H1 (cell line): ENCODE measurements at regions not wholly inside any gene's neighbourhood (a gene's known extent, or its start where the extent isn't known, plus 50 kb on each side); places are given as distances from the start of the nearest gene placed in this dataset.

Experiments
- CTCF ChIA-PET: fragments of 300-600 bp; sonication (Branson Sonifier 250); formaldehyde crosslinking; loops from one replicate; lab custom pipeline; 2021; ENCODE audit not compliant: partially characterized antibody; lab: Charles Lee
- POLR2A ChIA-PET: fragments of 300-600 bp; sonication (Branson Sonifier 250); formaldehyde crosslinking; loops from one replicate; lab custom pipeline; 2021; ENCODE audit warnings: inconsistent platforms; ENCODE audit not compliant: partially characterized antibody; lab: Charles Lee
- DNase-seq, 2 experiments: peaks; one replicate each; pipeline versions ENCODE4 v3.0.0 to v3.0.0-alpha.2; 2010 to 2022; ENCODE audit warnings: low spot score in 2 of 2, low read depth in 1 of 2, mixed read lengths in 1 of 2
- FAIRE-seq: peaks from 2 replicates; lab custom pipeline; 2011; peaks lifted over from hg19 to GRCh38; lab: Jason Lieb, UNC
- H2AFZ ChIP-seq: 2 replicates; pipeline ENCODE4 v1.8.1; 2012; ENCODE audit warnings: low read length, inconsistent platforms
- H2AK5ac ChIP-seq: 2 replicates; pipeline ENCODE4 v1.6.1; 2013; ENCODE audit warnings: low read depth, low read length
- H2BK120ac ChIP-seq: replicated peaks from 2 replicates; pipeline ENCODE3; 2013; ENCODE audit warnings: low read depth, low read length, inconsistent platforms
- H2BK12ac ChIP-seq: 2 replicates; pipeline ENCODE4 v1.6.1; 2013; ENCODE audit warnings: low read depth, low read length
- H2BK15ac ChIP-seq: 2 replicates; pipeline ENCODE4 v1.6.1; 2013; ENCODE audit warnings: low read length
- H2BK20ac ChIP-seq: 2 replicates; pipeline ENCODE4 v1.6.1; 2013; ENCODE audit warnings: low read length
- H2BK5ac ChIP-seq: 2 replicates; pipeline ENCODE4 v1.6.1; 2013; ENCODE audit warnings: low read depth, low read length
- H3K14ac ChIP-seq: 2 replicates; pipeline ENCODE4 v1.6.1; 2013; ENCODE audit warnings: inconsistent platforms; ENCODE audit not compliant: insufficient read length
- H3K18ac ChIP-seq: 2 replicates; pipeline ENCODE4 v1.6.1; 2013; ENCODE audit warnings: low read length; ENCODE audit errors: extremely low read depth
- H3K23ac ChIP-seq: 2 replicates; pipeline ENCODE4 v1.6.1; 2013; ENCODE audit warnings: inconsistent platforms; ENCODE audit not compliant: insufficient read length
- H3K23me2 ChIP-seq: 2 replicates; pipeline ENCODE4 v1.6.1; 2013; ENCODE audit warnings: low read depth, low read length
- H3K27ac ChIP-seq: 2 replicates; pipeline ENCODE4 v1.6.1; 2011; ENCODE audit warnings: low read depth, low read length, inconsistent platforms
- H3K27me3 ChIP-seq, 4 experiments: replicated peaks in 1 of 4; 1 replicate in 1 of 4; 2 replicates in 3 of 4; pipeline versions ENCODE4 v1.6.1 to v1.8.1; 2011 to 2013; ENCODE audit warnings: low read length in 3 of 4, mild to moderate bottlenecking in 3 of 4, inconsistent platforms in 2 of 4, mixed read lengths in 2 of 4, moderate library complexity in 1 of 4; ENCODE audit not compliant: control insufficient read depth in 3 of 4, insufficient read depth in 3 of 4; ENCODE audit errors: extremely low read depth in 1 of 4
- H3K36me3 ChIP-seq, 4 experiments: 2 replicates each; pipeline versions ENCODE4 v1.6.1 to v1.8.1; 2011 to 2013; ENCODE audit warnings: mild to moderate bottlenecking in 4 of 4, low read length in 3 of 4, moderate library complexity in 2 of 4, control low read depth in 1 of 4, inconsistent platforms in 1 of 4; ENCODE audit not compliant: insufficient read depth in 4 of 4, control insufficient read depth in 2 of 4
- H3K4ac ChIP-seq: replicated peaks from 2 replicates; pipeline ENCODE3; 2013; ENCODE audit warnings: low read length, low read depth, mixed read lengths, inconsistent platforms; ENCODE audit not compliant: insufficient read length
- H3K4me1 ChIP-seq, 4 experiments: replicated peaks in 1 of 4; 1 replicate in 1 of 4; 2 replicates in 3 of 4; pipeline versions ENCODE4 v1.6.1 to v1.8.1; 2011 to 2013; ENCODE audit warnings: low read length in 3 of 4, inconsistent platforms in 2 of 4, mixed read lengths in 1 of 4; ENCODE audit not compliant: insufficient read depth in 4 of 4, control insufficient read depth in 3 of 4
- H3K4me2 ChIP-seq, 2 experiments: 2 replicates each; pipeline versions ENCODE4 v1.6.1 to v1.8.1; 2011 to 2013; ENCODE audit warnings: low read depth in 2 of 2, low read length in 2 of 2, control low read depth in 1 of 2, inconsistent platforms in 1 of 2, mild to moderate bottlenecking in 1 of 2; ENCODE audit not compliant: insufficient read depth in 1 of 2
- H3K4me3 ChIP-seq, 4 experiments: fragments of 200-600, 300-600 bp in 1 of 4; sonication (generic), shearing (Covaris generic), sonication (Bioruptor Twin) in 1 of 4; 2 replicates each; pipeline versions ENCODE4 v1.5.1 to v1.8.1; 2011 to 2016; ENCODE audit warnings: low read length in 4 of 4, low read depth in 3 of 4, control low read depth in 2 of 4, inconsistent platforms in 2 of 4, mild to moderate bottlenecking in 2 of 4, mixed read lengths in 1 of 4, moderate library complexity in 1 of 4; ENCODE audit not compliant: insufficient read depth in 2 of 4; ENCODE audit errors: extremely low read depth in 1 of 4
- H3K56ac ChIP-seq: replicated peaks from 2 replicates; pipeline ENCODE3; 2013; ENCODE audit warnings: low read depth, mild to moderate bottlenecking, mixed read lengths, low read length, inconsistent platforms; ENCODE audit not compliant: insufficient read length
- H3K79me1 ChIP-seq: 2 replicates; pipeline ENCODE4 v1.6.1; 2013; ENCODE audit warnings: low read depth, low read length, control low read depth
- H3K79me2 ChIP-seq, 2 experiments: 2 replicates each; pipeline versions ENCODE4 v1.6.1 to v1.8.1; 2012 to 2013; ENCODE audit warnings: low read length in 2 of 2, mild to moderate bottlenecking in 2 of 2, inconsistent platforms in 1 of 2; ENCODE audit not compliant: insufficient read depth in 2 of 2, control insufficient read depth in 1 of 2
- H3K9ac ChIP-seq, 4 experiments: replicated peaks in 1 of 4; 1 replicate in 1 of 4; 2 replicates in 3 of 4; pipeline versions ENCODE4 v1.6.1 to v1.8.1; 2011 to 2013; ENCODE audit warnings: low read depth in 3 of 4, low read length in 3 of 4, control low read depth in 2 of 4, mild to moderate bottlenecking in 2 of 4, moderate library complexity in 2 of 4, inconsistent platforms in 1 of 4; ENCODE audit errors: extremely low read depth in 1 of 4
- H3K9me3 ChIP-seq, 2 experiments: 2 replicates each; pipeline versions ENCODE4 v1.6.1 to v1.8.1; 2012 to 2013; ENCODE audit warnings: mild to moderate bottlenecking in 2 of 2, moderate library complexity in 2 of 2, control low read depth in 1 of 2, inconsistent platforms in 1 of 2, low read depth in 1 of 2, low read length in 1 of 2, mixed read lengths in 1 of 2; ENCODE audit not compliant: insufficient read depth in 2 of 2
- H4K20me1 ChIP-seq, 2 experiments: replicated peaks in 1 of 2; 2 replicates each; pipeline versions ENCODE3 to v1.8.1; 2011 to 2013; ENCODE audit warnings: inconsistent platforms in 2 of 2, low read length in 2 of 2, mild to moderate bottlenecking in 1 of 2; ENCODE audit not compliant: insufficient read depth in 2 of 2, control insufficient read depth in 1 of 2
- H4K5ac ChIP-seq: 2 replicates; pipeline ENCODE4 v1.6.1; 2013; ENCODE audit warnings: low read length, low read depth, mixed read lengths, inconsistent platforms; ENCODE audit not compliant: insufficient read length
- H4K8ac ChIP-seq: 2 replicates; pipeline ENCODE4 v1.8.0; 2013; ENCODE audit warnings: mild to moderate bottlenecking, moderate library complexity, low read length, inconsistent platforms; ENCODE audit not compliant: insufficient read depth; ENCODE audit errors: extremely low read depth
- H4K91ac ChIP-seq: replicated peaks from 2 replicates; pipeline ENCODE3; 2013; ENCODE audit warnings: low read length, mixed read lengths, inconsistent platforms; ENCODE audit not compliant: insufficient read length
- CEBPB ChIP-seq: IDR thresholded peaks from 2 replicates; pipeline ENCODE4 v1.6.1; 2012; ENCODE audit warnings: low read depth, low read length
- GABPA ChIP-seq: IDR thresholded peaks from 2 replicates; pipeline ENCODE4 v1.6.1; 2011; ENCODE audit warnings: mild to moderate bottlenecking, low read length, moderate library complexity, borderline replicate concordance; ENCODE audit not compliant: insufficient read depth
- JUND ChIP-seq: IDR thresholded peaks from 2 replicates; pipeline ENCODE4 v1.6.1; 2011; ENCODE audit warnings: mild to moderate bottlenecking, improper control_type of control experiment, low read length
- SAP30 ChIP-seq: fragments of 300-600 bp; sonication (generic); IDR thresholded peaks from 2 replicates; pipeline ENCODE4 v1.7.1; 2012; ENCODE audit warnings: low read length, moderate library complexity, mild to moderate bottlenecking, inconsistent platforms; ENCODE audit not compliant: insufficient read depth, insufficient replicate concordance
- SP2 ChIP-seq: IDR thresholded peaks from 2 replicates; pipeline ENCODE4 v1.6.1; 2012; ENCODE audit warnings: mild to moderate bottlenecking, low read length, inconsistent platforms
- SRF ChIP-seq: IDR thresholded peaks from 2 replicates; pipeline ENCODE4 v1.6.1; 2011; ENCODE audit warnings: mild to moderate bottlenecking, low read depth, low read length, moderate library complexity
- SUZ12 ChIP-seq: fragments of 200-600 bp; sonication (generic); IDR thresholded peaks from 2 replicates; pipeline ENCODE4 v1.6.1; 2012; ENCODE audit warnings: mild to moderate bottlenecking, inconsistent platforms, low read length, moderate library complexity, mixed read lengths
- WGBS, 2 experiments: shearing (Covaris generic) in 1 of 2; methylation state at CpG; one replicate each; pipeline versions ENCODE4 v1.1.6 to v1.1.7; 2013 to 2015; ENCODE audit warnings: low lambda C conversion rate in 2 of 2, mixed read lengths in 2 of 2, inconsistent platforms in 1 of 2, low coverage in 1 of 2, missing lambda C conversion rate in 1 of 2; ENCODE audit not compliant: insufficient replicate concordance in 2 of 2, insufficient coverage in 1 of 2, insufficient read length in 1 of 2; ENCODE audit errors: extremely low coverage in 1 of 2, missing lambda C conversion rate in 1 of 2; 5-methylcytosine and 5-hydroxymethylcytosine counted together
- TF ChIP-seq, protein P1 (sequence below): IDR thresholded peaks from 2 replicates; pipeline ENCODE4 v1.6.1; 2012; ENCODE audit warnings: inconsistent platforms
- TF ChIP-seq, protein P2 (sequence below): IDR thresholded peaks from 2 replicates; pipeline ENCODE4 v1.6.1; 2011; ENCODE audit warnings: low read depth, mild to moderate bottlenecking, low read length; ENCODE audit not compliant: insufficient read depth

DNA sequence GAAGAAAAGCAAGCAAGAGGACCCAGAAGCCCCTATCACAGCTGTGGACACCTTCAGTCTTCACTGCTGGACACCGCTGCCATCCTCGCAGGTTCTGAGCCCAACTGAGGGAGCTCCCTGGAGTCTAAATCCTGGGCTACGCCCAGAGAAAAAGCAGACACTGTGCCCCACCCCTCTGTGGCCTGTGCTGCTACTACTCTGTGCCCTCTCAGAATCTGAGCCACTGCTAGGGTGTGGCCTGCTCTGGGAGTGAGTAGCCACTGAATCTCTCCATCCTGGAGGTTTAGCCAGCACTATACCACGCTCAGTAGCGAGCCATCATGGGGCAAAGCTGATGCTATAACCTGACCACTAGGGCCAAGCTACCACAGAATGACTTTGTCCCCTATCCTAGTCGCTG, 338.2 kb downstream of the NPR3 start:
- Histone ChIP-seq H4K20me1 (no peaks in the 10 kb centered on the region), H3K56ac (no peak overlapping the region), H4K5ac (no peak overlapping the region), H2BK15ac (no peak overlapping the region), H2BK5ac (no peak overlapping the region), H3K4me2 (no peak overlapping the region), H3K9me3 (no peaks in the 10 kb centered on the region), H3K27ac (no peak overlapping the region), H4K91ac (no peak overlapping the region), H3K9ac (no peak overlapping the region), H3K18ac (no peak overlapping the region), H2AK5ac (no peak overlapping the region), H3K4me3 (no peak overlapping the region), H3K27me3 (no peaks in the 10 kb centered on the region), H3K14ac (no peak overlapping the region), H2BK20ac (no peak overlapping the region), H2BK120ac (no peak overlapping the region), H2AFZ (no peak overlapping the region), H3K4ac (no peak overlapping the region), H3K79me1 (no peaks in the 10 kb centered on the region), H3K23me2 (no peaks in the 10 kb centered on the region), H4K8ac (no peak overlapping the region), H2BK12ac (no peak overlapping the region), H3K23ac (no peak overlapping the region), H3K79me2 (no peaks in the 10 kb centered on the region), H3K4me1 (no peaks in the 10 kb centered on the region), H3K36me3 (no peaks in the 10 kb centered on the region)
- CTCF ChIA-PET: interaction anchor here (0.6 to 1.1 kb wide), 3 partner anchors 20 to 109 kb away, joined by 3 to 5 read pairs (median 3); no protein-coding TSS in a partner anchor
- 97% methylated on average over 6 of the region's 6 CpGs; no CpG with 5 or more reads in 1 of the 2 experiments for WGBS, 2 experiments
- FAIRE-seq: no peak
- no peak for DNase-seq
- POLR2A ChIA-PET: no interaction called here
- TF ChIP-seq SP2 (no peak), SRF (no peak), GABPA (no peak), SAP30 (no peak), SUZ12 (no peak), JUND (no peak), CEBPB (no peak)
- TF ChIP-seq, protein P1, sequence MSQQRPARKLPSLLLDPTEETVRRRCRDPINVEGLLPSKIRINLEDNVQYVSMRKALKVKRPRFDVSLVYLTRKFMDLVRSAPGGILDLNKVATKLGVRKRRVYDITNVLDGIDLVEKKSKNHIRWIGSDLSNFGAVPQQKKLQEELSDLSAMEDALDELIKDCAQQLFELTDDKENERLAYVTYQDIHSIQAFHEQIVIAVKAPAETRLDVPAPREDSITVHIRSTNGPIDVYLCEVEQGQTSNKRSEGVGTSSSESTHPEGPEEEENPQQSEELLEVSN: no peak
- TF ChIP-seq, protein P2, sequence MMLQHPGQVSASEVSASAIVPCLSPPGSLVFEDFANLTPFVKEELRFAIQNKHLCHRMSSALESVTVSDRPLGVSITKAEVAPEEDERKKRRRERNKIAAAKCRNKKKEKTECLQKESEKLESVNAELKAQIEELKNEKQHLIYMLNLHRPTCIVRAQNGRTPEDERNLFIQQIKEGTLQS: no peak
